ENCODE measurements at regions not wholly inside any gene's neighbourhood (a gene's known extent, or its start where the extent isn't known, plus 50 kb on each side); places are given as distances from the start of the nearest gene placed in this dataset.
A peak's percentile ranks its signal among the peaks of the same experiment; 100 is the strongest.

DNA sequence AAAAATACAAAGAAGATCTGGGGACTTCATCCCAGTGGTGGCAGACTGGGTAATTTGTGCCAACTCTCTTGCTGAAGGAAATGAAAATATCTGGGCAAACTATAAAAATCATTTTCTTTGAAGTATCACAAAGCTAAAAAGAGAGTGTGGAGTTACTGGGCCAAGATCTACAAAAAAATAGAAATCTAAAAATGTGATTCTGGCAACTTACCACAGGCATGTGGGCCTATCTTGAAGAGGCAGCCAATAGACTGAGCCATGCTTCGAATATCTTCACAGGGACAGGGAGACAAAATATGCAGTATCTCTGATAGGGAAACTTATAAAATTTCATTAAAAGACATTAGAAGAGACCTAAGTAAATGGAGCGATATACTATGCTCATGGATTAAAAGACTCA, 168.8 kb downstream of the RCHY1 start:
- H3K27me3 ChIP-seq: no peaks in the 10 kb centered on the region
- ATAC-seq (no peak), DNase-seq (no peak)
- TF ChIP-seq POLR2A (IDR thresholded peaks at IDR 0.05) (no peak), CTCF (IDR thresholded peaks at IDR 0.05) (no peak)
- H3K4me3 ChIP-seq: no peak overlapping the region
- intact Hi-C loops (cut with DNase I): no loop called here
- WGBS, 4 donors: 62 to 71% (median 68%) methylated on average over 2 of the region's 2 CpGs
- H3K36me3 ChIP-seq: no peaks in the 10 kb centered on the region
- H3K9me3 ChIP-seq: peaks cover 0 to 4% (median 0%) of the 10 kb centered on the region in 12 donors
- no peaks in the 10 kb centered on the region for H3K4me1 ChIP-seq
- H3K27ac ChIP-seq: peak overlapping the region in 3 of 12 donors; percentile 29 to 55 (median 51)

DNA sequence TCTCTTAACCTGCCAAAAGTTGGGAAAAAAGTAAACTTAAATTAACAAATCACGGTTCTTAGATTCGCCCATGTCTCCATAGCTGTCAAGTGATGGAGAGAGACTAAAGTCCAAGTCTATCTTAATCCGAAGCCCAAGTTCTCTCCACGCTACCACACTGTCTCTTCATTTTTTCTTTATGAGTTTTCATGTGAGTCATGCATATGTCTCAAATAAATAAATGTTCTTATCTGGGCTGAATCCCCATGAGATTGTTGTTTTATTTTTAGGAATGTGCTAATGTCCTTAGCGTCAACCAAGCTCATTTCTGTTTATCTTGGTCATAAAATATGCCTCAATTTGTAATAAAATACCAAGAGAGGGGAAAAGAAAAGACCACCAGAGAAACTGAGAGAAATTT, 169.3 kb downstream of the RCHY1 start:
- Histone ChIP-seq H3K27me3 (no peaks in the 10 kb centered on the region), H3K4me3 (no peak overlapping the region), H3K27ac (peak overlapping the region in 2 of 12 donors; percentile 51 to 55), H3K36me3 (no peaks in the 10 kb centered on the region), H3K9me3 (peaks cover 0 to 4% (median 0%) of the 10 kb centered on the region in 12 donors), H3K4me1 (no peaks in the 10 kb centered on the region)
- DNase-seq: no peak
- intact Hi-C loops (cut with DNase I): no loop called here
- ATAC-seq: peak in 2 of 4 donors; percentile 28 to 68
- 57 to 72% (median 67%) methylated on average over 5 of the region's 5 CpGs for WGBS, 4 donors
- no peak for TF ChIP-seq CTCF (IDR thresholded peaks at IDR 0.05)
- TF ChIP-seq POLR2A (IDR thresholded peaks at IDR 0.05): no peak

DNA sequence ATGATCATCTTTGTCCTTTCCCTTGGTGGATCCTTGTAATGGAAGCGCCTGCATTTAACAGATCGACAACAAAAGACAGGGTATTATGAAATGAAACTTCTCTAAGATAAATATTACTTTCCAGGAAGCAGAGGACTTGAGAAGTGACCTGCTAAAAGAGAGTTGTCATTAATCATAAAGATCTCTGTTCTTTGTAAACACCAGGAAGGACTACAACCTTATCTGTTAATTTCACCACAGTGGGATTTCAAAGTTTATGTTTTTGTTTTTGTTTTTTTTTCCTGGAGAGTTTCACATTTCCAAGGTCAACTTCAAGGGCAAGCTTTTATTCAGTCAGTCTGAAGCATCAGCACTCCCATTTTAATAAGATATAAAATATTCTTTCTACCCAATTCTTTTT, 170.9 kb downstream of the RCHY1 start:
- DNase-seq: no peak
- H3K4me1 ChIP-seq: no peaks in the 10 kb centered on the region
- no peaks in the 10 kb centered on the region for H3K27me3 ChIP-seq
- H3K27ac ChIP-seq: no peak overlapping the region
- ATAC-seq: no peak
- TF ChIP-seq CTCF (IDR thresholded peaks at IDR 0.05) (no peak), POLR2A (IDR thresholded peaks at IDR 0.05) (no peak)
- intact Hi-C loops (cut with DNase I): no loop called here
- WGBS, 4 donors: 62 to 78% (median 75%) methylated on average over 2 of the region's 2 CpGs
- no peaks in the 10 kb centered on the region for H3K36me3 ChIP-seq
- no peak overlapping the region for H3K4me3 ChIP-seq
- H3K9me3 ChIP-seq: peaks cover 0 to 4% (median 0%) of the 10 kb centered on the region in 12 donors

- Histone ChIP-seq H3K9me3 (peaks cover 0 to 8% (median 0%) of the 10 kb centered on the region in 12 donors), H3K27ac (no peak overlapping the region), H3K4me3 (no peak overlapping the region), H3K36me3 (no peaks in the 10 kb centered on the region), H3K4me1 (no peaks in the 10 kb centered on the region), H3K27me3 (no peaks in the 10 kb centered on the region)
- no peak for ATAC-seq
- intact Hi-C loops (cut with DNase I): no loop called here
- TF ChIP-seq POLR2A (IDR thresholded peaks at IDR 0.05) (no peak), CTCF (IDR thresholded peaks at IDR 0.05) (no peak)
- DNase-seq: no peak
These were observed 173.6 kb downstream of the RCHY1 start for GRCh38 chr4:75340561-75340960.

Data from heart left ventricle (tissue), 16 donors.